PC-3 (cell line): ENCODE measurements at regions not wholly inside any gene's neighbourhood (a gene's known extent, or its start where the extent isn't known, plus 50 kb on each side); places are given as distances from the start of the nearest gene placed in this dataset.
"Not testable (repeated sequence)": the region's sequence is repeated elsewhere in the genome, so short reads cannot be mapped to it uniquely, and the experiment has no call there.

Experiments used
- ATAC-seq: fragments of 200-7000 bp; cut with Tn5 transposase; 2 replicates; pipeline ENCODE4 v1.9.1; 2020; ENCODE audit warnings: mild to moderate bottlenecking, moderate library complexity
- BruUV-seq: library from RNA; stranded (reverse); fragments of 400-500 nt; replicated peaks from 2 replicates; lab custom pipeline; 2021; lab: Mats Ljungman, UMichigan
- CTCF ChIA-PET: fragments of 300-600 bp; sonication (Branson Sonifier 250); formaldehyde crosslinking; loops from one replicate; lab custom pipeline; 2022; ENCODE audit warnings: antibody characterized with exemption; lab: Charles Lee
- POLR2A ChIA-PET: fragments of 300-600 bp; sonication (Branson Sonifier 250); formaldehyde crosslinking; loops from one replicate; lab custom pipeline; 2022; ENCODE audit warnings: antibody characterized with exemption; ENCODE audit not compliant: unreplicated experiment; lab: Charles Lee
- DNase-seq: peaks from one replicate; pipeline ENCODE4 v3.0.0-alpha.2; 2015
- H2AFZ ChIP-seq: fragments of 300-600 bp; sonication (generic); 2 replicates; pipeline ENCODE4 v1.6.0; 2016; ENCODE audit warnings: antibody characterized with exemption, low read length
- H3F3A ChIP-seq: fragments of 300-600 bp; sonication (generic); one replicate; pipeline ENCODE4 v1.6.0; 2017; ENCODE audit warnings: antibody characterized with exemption, low read length, control low read depth, mild to moderate bottlenecking; ENCODE audit not compliant: unreplicated experiment
- H3K27ac ChIP-seq: fragments of 300-600 bp; sonication (generic); 2 replicates; pipeline ENCODE4 v1.5.1; 2016; ENCODE audit warnings: mild to moderate bottlenecking, low read length
- H3K27me3 ChIP-seq: fragments of 300-600 bp; sonication (generic); 2 replicates; pipeline ENCODE4 v1.6.1; 2016; ENCODE audit warnings: low read length, mixed read lengths
- H3K36me3 ChIP-seq: fragments of 300-600 bp; sonication (generic); 2 replicates; pipeline ENCODE4 v1.6.1; 2016; ENCODE audit warnings: low read depth, mixed run types, low read length, mixed read lengths
- H3K4me1 ChIP-seq: fragments of 300-600 bp; sonication (generic); 2 replicates; pipeline ENCODE4 v1.5.1; 2016; ENCODE audit warnings: low read length; ENCODE audit not compliant: insufficient read depth
- H3K4me2 ChIP-seq: fragments of 300-600 bp; sonication (generic); 2 replicates; pipeline ENCODE4 v1.6.0; 2016; ENCODE audit warnings: low read length
- H3K4me3 ChIP-seq: fragments of 300-600 bp; sonication (generic); 2 replicates; pipeline ENCODE4 v1.5.1; 2016; ENCODE audit warnings: mild to moderate bottlenecking, low read length, mixed read lengths
- H3K79me2 ChIP-seq: fragments of 300-600 bp; sonication (generic); 2 replicates; pipeline ENCODE4 v1.6.1; 2017; ENCODE audit warnings: low read length, mixed read lengths
- H3K9ac ChIP-seq: fragments of 300-600 bp; sonication (generic); 2 replicates; pipeline ENCODE4 v1.6.0; 2016; ENCODE audit warnings: mild to moderate bottlenecking, low read length
- H3K9me2 ChIP-seq: fragments of 300-600 bp; sonication (generic); replicated peaks from 2 replicates; pipeline ENCODE4 v1.6.1; 2016; ENCODE audit warnings: mixed run types, low read length, mixed read lengths
- H3K9me3 ChIP-seq: fragments of 300-600 bp; sonication (generic); 2 replicates; pipeline ENCODE4 v1.6.1; 2016; ENCODE audit warnings: low read length, mixed read lengths
- H4K20me1 ChIP-seq: fragments of 300-600 bp; sonication (generic); 2 replicates; pipeline ENCODE4 v1.6.1; 2016; ENCODE audit warnings: low read length, mixed read lengths
- CTCF ChIP-seq: fragments of 300-600 bp; sonication (generic); conservative IDR thresholded peaks from 2 replicates; pipeline ENCODE4 v1.5.1; 2017; ENCODE audit warnings: antibody characterized with exemption, low read depth, mild to moderate bottlenecking, low read length
- EZH2 ChIP-seq: fragments of 300-600 bp; sonication (generic); IDR thresholded peaks from one replicate; pipeline ENCODE4 v1.6.1; 2017; ENCODE audit warnings: antibody characterized with exemption, mild to moderate bottlenecking, low read length; ENCODE audit not compliant: unreplicated experiment
- EZH2phosphoT487 ChIP-seq: fragments of 300-600 bp; sonication (generic); IDR thresholded peaks from 2 replicates; pipeline ENCODE4 v1.6.1; 2018; ENCODE audit warnings: mild to moderate bottlenecking, antibody characterized with exemption, low read length, borderline replicate concordance
- intact Hi-C: fragments of 100-400 bp; cut with micrococcal nuclease; formaldehyde crosslinking; loops from 2 replicates; pipeline ENCODE4 v1.9.0; 2023

DNA sequence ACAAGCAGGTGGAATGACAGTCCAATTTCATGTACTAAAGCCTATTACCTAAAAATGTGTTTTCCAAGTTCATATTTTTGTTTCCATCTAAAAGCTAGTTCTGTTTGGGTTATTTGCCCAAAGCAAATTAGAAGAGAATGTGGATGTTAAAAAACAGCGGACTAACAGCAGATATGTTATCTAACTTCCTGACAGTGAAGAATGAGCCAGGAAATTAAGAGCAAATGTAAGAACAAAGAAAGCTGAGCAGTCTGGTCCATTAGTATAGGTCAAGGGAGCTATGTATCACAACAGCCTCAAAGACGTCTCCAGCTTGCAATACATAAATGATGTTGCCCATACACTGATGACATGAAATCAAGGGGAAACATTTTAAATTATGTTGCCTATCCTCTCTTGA lies 145.5 kb upstream of the PLD5 start:
- Histone ChIP-seq H3K79me2 (no peaks in the 10 kb centered on the region), H3K9me2 (no peaks in the 10 kb centered on the region), H3K9ac (no peak overlapping the region), H3K36me3 (no peaks in the 10 kb centered on the region), H2AFZ (no peak overlapping the region), H3K9me3 (no peaks in the 10 kb centered on the region), H3K27ac (no peak overlapping the region), H3K4me2 (no peak overlapping the region), H3K4me3 (no peak overlapping the region), H3F3A (no peaks in the 10 kb centered on the region), H3K27me3 (peaks cover 3% of the 10 kb centered on the region; the same call in 1 of the 2 replicates), H3K4me1 (no peaks in the 10 kb centered on the region), H4K20me1 (no peaks in the 10 kb centered on the region)
- TF ChIP-seq CTCF = no peak
- no peak for TF ChIP-seq EZH2phosphoT487
- TF ChIP-seq EZH2 = no peak
- ChIA-PET CTCF (no interaction called here), POLR2A (no interaction called here)
- ATAC-seq (no peak), DNase-seq (no peak)
- intact Hi-C loops = no loop called here
- BruUV-seq = no TSS peak

GRCh38 chr1:242662886-242663285 lies 138.4 kb upstream of the PLD5 start:
- ATAC-seq = no peak
- no peak overlapping the region for H3K4me2 ChIP-seq
- no peak overlapping the region for H3K4me3 ChIP-seq
- peaks cover 36% of the 10 kb centered on the region for H3K27me3 ChIP-seq
- H3K4me1 ChIP-seq = no peaks in the 10 kb centered on the region
- intact Hi-C loops = no loop called here
- H3K79me2 ChIP-seq = no peaks in the 10 kb centered on the region
- H4K20me1 ChIP-seq = no peaks in the 10 kb centered on the region
- no peak for DNase-seq
- ChIA-PET POLR2A (no interaction called here), CTCF (no interaction called here)
- H3K9me3 ChIP-seq = no peaks in the 10 kb centered on the region
- H2AFZ ChIP-seq = no peak overlapping the region
- H3K9ac ChIP-seq = no peak overlapping the region
- BruUV-seq = no TSS peak
- H3K36me3 ChIP-seq = no peaks in the 10 kb centered on the region
- no peaks in the 10 kb centered on the region for H3K9me2 ChIP-seq
- TF ChIP-seq CTCF = no peak
- no peak overlapping the region for H3K27ac ChIP-seq
- H3F3A ChIP-seq = no peaks in the 10 kb centered on the region

DNA sequence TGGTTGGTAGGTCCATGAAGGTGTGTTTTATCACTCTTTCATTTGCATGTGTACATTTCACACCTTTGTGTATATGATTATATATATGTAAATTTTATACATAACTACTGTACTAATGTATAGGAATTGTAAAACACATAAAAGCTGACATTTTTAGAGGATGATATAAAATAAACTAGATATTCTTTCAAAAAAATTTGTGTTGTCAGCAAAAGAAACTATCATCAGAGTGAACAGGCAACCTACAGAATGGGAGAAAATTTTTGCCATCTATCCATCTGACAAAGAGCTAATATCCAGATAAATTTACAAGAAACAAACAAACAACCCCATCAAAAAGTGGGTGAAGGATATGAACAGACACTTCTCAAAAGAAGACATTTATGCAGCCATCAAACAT lies 129.3 kb upstream of the PLD5 start:
- H3K9me3 ChIP-seq, H3K36me3 ChIP-seq, CTCF ChIA-PET, H3K27ac ChIP-seq, H4K20me1 ChIP-seq, ATAC-seq, H3F3A ChIP-seq, intact Hi-C loops, DNase-seq, H3K9ac ChIP-seq, H3K9me2 ChIP-seq, H3K79me2 ChIP-seq, H3K4me3 ChIP-seq, H2AFZ ChIP-seq, H3K4me1 ChIP-seq, H3K4me2 ChIP-seq, BruUV-seq: not testable (repeated sequence)
- H3K27me3 ChIP-seq = peaks cover 23% of the 10 kb centered on the region
- POLR2A ChIA-PET = interaction anchor here (0.6 kb wide), 1 partner anchor 171 kb away, joined by 4 read pairs; no protein-coding TSS in a partner anchor
